COLO829 (cell line): ENCODE measurements at regions not wholly inside any gene's neighbourhood (a gene's known extent, or its start where the extent isn't known, plus 50 kb on each side); places are given as distances from the start of the nearest gene placed in this dataset.
"Not testable (repeated sequence)": the region's sequence is repeated elsewhere in the genome, so short reads cannot be mapped to it uniquely, and the experiment has no call there.

Experiments used
- DNase-seq: peaks from one replicate; pipeline ENCODE4 v3.0.0; 2012; ENCODE audit warnings: low spot score

DNA sequence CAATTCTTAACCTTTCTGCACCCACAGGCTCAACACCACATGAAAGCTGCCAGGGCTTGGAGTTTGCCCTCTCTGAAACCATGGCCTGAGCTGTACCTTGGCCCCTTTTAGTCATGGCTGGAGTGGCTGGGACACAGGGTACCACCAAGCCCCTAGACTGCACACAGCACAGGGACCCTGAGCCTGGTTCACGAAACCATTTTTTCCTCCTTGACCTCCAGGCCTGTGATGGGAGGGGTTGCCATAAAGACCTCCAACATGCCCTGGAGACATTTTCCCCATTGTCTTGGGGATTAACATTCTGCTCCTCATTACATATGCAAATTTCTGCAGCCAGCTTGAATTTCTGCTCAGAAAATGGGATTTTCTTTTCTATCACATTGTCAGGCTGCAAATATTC is 113.4 kb downstream of the XPNPEP1 start:
- DNase-seq, result not testable (repeated sequence)

DNA sequence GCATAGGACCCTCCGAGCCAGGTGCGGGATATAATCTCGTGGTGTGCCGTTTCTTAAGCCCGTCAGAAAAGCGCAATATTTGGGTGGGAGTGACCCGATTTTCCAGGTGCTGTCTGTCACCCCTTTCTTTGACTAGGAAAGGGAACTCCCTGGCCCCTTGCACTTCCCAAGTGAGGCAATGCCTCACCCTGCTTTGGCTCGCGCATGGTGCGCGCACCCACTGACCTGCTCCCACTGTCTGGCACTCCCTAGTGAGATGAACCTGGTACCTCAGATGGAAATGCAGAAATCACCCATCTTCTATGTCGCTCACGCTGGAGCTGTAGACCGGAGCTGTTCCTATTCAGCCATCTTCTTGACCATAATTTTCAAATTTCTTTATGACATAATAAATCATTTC is 122.1 kb downstream of the XPNPEP1 start:
- DNase-seq, result not testable (repeated sequence)

DNA sequence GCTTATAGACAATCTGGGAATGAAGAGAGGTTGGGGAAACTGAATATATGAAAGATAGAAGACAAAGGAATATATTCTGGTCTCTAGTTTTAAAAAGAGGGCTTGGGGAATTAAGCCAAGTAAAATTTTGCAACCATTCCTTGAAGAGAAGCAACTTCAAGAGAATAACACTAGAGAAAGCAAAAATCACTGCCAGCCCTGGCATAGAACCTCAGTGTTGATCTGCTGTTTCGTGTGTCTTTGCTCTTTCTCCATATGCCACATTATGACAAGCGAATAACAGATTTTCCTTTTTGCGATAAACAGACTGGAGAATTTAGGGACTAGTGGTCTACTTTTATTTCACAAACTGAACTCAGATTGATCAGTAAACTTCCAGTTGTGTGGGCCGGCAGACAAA is 132.7 kb downstream of the XPNPEP1 start:
- DNase-seq, result no peak

DNA sequence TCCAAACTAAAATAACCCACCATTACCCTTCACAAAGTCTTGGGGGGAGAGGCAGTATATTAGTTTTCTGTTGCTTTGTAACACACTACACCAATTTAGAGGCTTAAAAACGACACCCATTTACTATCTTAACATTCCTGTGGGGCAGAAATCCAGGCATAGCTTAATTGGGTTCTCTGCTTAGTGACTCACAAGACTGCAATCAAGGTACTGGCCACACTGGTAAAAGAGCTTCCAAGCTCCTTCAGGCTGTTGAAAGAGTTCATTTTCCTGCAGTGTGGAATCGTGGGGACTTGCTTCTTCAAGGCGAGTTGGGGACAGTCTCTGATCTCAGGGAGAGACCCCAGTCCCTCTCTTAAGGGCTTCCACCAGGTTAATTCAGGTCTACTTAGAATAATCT is 139.1 kb downstream of the XPNPEP1 start:
- no peak for DNase-seq

DNA sequence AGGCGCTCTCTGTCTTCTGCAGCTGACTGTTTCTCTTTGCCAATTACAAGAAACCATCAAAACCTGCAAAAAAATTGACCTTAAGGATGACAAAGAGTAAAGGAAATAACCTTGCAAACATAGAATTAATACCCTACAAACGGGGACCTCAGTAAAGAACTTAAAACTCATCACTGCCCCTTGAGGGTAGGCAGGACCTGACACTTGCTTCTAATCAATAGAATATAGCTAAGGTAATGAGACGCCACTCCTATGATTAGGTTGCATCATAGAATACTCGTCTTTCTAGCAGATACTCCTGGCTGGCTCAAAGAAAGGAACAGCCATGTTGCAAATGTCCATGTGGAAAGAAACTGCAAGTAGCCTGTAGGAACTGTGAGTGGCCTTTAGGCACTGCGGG is 140.0 kb downstream of the XPNPEP1 start:
- no peak for DNase-seq

DNA sequence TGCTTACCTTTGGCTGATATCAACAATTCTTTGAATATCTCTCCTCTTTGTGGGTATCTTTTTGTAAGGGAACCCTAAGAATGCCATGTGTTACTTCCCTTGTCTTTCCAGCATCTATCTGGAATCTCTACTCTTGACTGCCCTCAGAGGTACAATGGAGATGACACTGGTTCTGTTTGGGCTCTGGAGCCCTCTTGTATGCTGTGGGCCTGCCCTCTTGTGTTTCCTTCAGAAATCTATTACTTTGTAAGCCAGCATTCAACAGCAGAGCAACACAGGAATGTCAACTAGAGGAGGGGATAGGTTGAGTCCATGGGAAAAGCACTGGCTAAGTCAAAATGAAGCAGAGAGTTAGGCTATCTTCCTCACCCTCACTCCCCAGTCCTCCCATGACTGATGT is 142.3 kb downstream of the XPNPEP1 start:
- DNase-seq, result no peak

DNA sequence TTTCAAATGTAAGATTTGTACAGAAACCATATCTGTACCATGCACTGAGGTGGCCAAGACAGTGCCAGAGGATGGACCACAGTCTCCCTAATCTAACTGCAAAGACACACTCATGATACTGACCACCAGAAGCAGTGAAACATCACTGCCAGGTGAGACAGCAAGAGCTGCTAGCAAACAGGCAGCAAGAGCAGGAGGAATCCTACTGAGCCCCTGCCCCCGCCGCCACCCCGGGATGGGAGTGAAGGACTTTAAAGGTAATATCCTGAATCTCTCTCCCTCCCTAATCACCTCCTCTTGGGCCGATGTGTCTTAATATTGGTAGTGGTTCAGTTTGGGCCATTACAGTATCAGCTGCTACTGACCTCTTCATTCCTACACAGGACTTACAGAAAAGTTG is 144.3 kb downstream of the XPNPEP1 start:
- DNase-seq, result no peak

DNA sequence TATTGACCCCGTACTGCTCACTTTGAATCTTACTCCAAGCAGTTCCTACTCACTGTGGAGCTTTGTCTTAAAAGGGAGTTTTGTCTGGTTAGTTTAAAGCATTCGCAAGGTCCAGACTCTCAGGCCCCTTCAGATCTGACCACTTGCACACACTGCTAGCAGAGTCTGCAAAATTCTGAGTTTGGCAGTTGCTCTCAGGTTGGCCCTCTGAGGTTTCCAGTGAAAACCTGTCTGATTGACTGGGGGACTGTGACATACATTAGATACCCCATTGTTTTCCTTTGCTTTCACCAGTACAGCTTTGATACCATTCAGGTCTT is 149.2 kb downstream of the XPNPEP1 start:
- DNase-seq, result no peak

DNA sequence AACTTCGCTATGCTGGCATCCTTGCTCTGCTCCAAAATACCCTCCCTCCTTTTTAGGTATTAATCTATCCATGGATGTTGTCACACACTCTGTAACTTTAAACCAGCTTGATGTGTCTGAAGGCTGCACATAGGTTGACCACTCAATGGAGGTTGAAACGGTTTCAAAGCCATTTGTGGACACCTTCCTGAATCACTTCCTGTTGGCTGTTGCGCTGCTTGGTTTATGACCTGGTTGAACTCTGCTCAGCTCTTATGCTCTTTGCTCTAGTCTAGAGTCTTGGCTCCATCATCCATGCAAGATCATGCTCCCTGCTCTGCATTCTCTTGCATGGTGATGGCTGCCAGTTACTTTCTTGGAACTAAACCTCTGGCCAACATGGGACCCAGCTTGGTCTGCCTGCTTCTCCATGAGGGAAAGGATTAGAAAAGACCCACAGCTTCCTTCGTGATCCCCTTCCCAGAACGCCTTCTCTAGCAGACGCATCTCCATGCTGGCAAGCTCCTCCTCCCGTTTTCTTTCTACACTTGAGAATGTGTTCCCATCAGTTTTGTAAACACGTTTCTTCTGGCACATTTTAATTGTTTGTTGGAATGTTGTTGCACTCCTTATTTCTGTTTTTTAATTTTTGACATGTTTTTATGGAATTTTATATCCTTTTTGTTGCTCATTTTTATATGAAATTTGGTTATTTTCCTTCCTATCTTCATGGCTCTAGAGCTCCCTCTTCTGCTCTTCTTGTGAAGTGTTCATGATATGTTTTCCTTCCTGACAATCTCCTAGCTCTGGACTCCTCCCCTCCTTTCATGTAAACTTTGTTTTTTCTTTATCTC is 149.8 kb downstream of the XPNPEP1 start:
- DNase-seq, result peak; percentile 42

DNA sequence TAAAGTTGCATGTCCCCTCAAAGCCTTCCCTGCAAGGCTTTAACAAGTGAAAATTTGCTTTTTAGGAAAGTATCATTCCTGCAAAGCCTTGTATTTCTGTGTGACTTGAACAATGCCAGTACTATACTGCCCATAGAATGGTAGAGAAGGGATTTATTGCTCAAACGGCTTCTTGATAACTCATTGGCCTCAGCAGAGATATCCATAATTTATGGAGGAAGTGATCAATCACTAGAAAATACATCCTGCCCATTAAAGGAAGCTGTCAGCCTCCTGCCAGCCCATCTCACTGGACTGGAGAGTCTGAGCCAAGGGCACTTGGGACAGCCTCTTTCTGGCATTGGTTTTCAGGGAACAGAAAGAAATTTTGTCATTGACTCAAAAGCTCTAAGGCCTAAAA is 152.6 kb downstream of the XPNPEP1 start:
- DNase-seq, result no peak

DNA sequence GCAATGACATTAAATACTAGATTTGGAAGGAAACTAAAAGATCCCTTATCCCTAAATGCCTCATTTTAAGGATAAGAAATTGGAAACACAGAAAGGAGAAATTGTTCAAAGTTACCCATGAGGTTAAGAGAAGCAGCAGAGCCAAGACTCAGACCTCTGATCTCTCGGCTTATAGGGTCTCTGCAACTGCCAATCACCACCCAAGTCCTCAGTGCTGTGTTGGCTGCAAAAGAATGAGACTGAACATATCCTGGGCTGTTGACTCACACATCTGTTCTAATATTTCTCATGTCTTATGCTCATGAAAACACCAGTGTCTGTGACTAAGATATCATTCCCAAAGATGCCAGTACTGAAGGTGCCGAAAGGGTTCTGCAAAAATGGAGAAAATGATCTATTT is 153.3 kb downstream of the XPNPEP1 start:
- no peak for DNase-seq

DNA sequence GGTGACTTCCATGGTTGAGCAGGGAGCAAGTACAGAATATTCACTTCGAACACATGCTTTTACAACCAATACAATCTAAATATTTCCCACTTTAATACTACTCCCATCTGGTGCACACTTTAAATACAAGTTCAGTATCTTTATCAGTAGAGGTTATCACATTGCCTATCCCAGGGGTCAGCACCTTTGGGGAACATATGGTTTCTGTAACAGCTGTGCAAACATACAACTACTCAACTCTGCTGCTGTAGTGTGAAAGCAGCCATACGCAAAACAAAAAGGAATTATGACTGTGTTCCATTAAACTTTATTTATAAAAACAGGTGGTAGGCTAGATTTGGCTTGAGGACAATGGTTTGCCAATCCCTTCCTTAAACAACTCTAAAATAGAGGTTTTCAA is 157.5 kb downstream of the XPNPEP1 start:
- no peak for DNase-seq

DNA sequence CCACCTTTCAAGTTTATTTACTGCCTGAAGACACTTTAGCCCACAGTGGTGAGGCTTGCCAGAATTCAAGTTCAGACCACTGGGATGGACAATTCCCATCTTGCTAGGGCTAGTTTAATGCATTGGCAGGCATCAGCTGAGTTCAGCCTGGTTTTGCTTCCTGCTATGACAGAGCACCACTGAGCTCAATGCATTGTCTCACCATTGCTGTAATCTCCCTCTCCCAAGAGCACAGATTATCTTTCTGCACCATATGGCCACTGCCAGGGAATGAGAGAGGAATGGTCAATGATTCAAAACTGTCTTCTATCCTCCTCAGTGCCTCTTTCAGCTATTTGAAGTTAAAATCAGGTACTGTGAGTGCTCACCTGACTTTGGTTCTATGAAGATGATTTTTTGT is 160.8 kb downstream of the XPNPEP1 start:
- no peak for DNase-seq

DNA sequence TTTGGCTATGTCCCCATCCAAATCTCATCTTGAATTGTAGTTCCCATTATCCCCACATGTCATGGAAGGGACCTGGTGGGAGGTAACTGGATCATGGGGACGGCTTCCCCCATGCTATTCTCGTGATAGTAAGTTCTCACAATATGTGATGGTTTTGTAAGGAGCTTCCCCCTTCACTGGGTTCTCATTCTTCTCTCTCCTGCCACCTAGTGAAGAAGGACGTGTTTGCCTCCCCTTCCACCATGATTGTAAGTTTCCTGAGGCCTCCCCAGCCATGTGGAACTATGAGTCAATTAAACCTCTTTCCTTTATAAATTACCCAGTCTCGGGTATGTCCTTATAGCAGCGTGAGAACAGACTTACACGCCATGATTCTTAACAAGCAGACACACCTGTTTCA is 165.6 kb downstream of the XPNPEP1 start:
- DNase-seq, result not testable (repeated sequence)

DNA sequence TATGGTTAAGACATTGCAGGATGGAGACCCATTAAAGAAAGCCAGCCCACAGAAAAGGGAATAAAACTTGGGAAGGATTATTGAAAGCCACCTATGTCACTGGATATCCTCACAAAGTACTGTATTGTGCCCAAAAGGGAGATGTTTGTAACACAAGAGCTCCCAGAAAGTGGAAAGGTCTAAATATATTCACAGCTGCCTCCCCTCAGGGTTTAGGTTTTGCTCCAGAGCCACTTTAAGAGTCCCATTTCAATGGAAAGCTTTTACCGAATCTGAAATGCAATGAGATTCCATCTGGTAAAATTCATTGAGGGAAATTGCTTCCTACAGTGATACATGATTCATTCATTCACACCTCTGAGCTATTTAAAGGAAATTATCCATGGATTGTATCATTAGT is 176.4 kb downstream of the XPNPEP1 start:
- DNase-seq, result no peak

DNA sequence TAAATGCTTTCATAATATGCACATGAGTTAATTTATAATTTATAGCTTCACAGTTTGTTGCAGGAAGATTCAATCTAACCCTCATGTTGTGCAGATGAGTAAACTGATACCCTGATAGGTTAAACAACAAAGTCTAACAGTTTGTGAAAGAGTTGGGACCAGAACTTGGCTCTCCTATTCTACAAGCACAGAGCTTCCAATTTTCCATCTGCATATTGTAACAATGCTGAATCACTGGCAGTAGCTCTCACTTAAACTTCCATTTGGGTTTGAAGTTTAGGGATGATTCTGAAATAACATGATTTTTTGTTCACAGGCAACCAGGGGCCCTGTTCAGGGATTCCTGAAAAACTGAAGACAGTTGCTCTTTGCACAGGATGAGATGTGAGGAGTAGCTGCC is 179.3 kb downstream of the XPNPEP1 start:
- DNase-seq, result no peak

DNA sequence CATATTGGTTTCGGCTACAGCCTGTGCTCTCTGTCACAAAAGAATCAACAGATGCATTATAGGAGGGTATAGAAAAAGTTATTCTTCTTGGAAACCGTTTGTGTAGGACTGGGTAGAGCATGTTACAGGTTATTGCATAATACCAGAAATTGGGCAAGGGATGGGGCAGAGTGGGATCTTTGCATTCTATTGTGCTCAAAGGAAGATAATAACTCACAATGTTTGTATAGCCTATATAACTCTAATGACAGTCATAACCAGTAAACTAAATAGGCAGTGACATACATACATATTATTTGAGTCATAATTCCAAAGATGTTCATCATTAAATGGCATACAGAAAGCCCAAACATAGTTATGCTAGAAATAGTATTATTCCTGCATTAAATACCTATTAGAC is 179.7 kb downstream of the XPNPEP1 start:
- DNase-seq, result no peak

DNA sequence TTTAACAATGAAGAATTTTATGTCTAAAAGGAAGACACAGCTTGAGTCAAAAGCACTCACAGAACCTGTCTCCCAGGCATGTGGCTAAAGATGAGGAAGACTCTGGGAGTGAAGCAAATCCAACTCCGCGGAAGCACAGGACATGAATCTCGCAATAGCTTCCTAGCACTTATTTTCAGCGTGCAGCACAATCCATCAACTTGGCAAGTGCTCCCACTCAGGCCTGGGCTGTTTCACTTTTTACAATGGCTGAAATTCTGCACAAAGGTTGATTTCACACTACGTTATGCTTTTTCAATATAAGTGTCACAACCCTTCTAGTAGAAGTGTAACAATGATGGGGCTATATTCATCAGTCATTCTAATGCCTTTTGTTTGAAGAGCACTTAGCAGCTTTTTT is 180.2 kb downstream of the XPNPEP1 start:
- no peak for DNase-seq

DNA sequence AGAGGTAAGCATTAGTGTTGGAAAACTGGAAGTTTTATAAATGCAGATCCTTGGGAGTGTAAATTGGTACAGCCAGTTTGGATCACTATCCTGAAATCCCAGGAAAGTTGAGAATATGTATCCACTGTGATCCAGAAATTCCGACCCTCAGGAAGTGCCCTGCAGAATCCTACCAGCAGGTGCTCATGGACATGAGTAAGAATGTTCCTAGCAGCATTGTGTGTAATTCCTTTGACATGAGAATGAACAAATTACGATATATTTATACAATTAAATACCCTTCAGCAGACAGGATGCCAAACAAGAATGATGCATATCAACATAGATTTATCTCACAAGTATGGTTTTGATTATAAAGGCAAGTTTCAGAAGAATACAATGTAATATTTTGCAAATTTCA is 181.6 kb downstream of the XPNPEP1 start:
- DNase-seq, result no peak

DNA sequence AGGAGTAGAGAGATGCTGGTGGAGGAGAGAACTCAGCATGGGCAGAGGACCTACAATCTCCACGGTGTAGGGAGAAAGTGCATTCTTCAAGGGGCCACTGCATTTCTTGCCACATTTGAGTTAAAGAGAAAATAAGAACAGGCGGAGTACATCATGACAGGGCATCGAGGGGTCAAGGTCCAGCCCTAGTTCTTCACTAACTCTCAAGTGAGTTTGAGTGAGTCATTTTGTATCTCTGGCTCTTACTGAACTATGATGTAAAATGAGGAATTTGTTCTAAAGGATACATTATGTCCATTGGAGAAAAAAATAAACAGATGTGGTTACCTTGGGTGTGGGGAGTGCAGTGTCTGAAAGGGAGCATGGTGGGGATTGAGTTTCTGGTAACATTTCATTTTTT is 182.9 kb downstream of the XPNPEP1 start:
- DNase-seq, result no peak

DNA sequence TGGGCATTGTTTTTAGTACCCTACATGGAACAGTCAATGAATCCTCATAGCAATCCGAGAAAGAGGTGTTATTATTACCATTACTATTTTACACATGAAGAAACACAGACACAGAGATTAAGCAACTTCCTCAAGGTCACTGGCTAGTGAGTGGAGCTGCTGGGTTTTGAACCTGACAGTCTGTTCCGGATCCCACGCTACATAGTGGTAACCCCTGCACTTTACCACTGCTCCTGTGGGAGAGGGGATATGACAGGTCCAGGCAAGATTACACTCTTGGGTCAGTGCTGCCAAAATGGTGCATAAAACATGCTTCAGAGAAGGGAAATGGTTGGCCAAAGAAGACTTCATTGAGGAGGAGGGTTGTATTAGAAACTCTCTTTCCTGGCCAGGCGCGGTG is 185.7 kb downstream of the XPNPEP1 start:
- no peak for DNase-seq

DNA sequence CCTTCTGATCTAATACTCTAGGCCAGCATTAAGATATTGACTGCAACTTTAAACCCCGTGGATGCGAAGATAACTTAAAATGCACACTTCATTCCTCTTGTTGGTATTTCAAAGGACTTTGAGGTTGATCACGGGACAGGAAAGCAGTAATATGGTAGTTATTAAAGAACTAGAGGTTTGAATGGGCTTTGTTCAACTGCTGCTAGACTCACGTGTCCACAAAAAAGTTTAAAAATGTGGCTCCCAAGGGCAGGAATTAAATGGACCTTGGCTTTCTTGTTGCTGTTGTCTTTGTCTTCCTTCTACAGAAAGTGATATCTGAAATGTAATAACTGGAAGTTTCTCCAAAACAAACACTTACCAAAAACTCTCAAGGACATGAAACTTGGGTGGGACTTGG is 186.3 kb downstream of the XPNPEP1 start:
- peak; percentile 8 for DNase-seq

DNA sequence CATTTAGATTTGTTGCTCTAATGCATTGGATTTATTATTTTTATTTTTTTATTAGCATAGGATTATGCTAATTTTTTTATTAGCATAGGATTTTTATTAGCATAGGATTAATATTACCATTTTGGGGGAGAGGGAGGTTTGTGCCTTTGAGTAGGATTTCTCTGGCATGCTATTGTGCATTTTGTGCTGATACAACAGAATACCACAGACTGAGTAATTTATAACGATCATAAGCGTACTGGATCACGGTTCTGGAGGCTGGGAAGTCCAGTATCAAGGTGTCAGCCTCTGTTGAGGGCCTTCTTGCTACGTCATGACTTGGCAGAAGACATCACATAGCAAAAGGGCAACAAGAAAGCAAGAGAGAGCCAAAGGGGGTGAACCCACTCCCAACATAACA is 187.5 kb downstream of the XPNPEP1 start:
- DNase-seq, result no peak

DNA sequence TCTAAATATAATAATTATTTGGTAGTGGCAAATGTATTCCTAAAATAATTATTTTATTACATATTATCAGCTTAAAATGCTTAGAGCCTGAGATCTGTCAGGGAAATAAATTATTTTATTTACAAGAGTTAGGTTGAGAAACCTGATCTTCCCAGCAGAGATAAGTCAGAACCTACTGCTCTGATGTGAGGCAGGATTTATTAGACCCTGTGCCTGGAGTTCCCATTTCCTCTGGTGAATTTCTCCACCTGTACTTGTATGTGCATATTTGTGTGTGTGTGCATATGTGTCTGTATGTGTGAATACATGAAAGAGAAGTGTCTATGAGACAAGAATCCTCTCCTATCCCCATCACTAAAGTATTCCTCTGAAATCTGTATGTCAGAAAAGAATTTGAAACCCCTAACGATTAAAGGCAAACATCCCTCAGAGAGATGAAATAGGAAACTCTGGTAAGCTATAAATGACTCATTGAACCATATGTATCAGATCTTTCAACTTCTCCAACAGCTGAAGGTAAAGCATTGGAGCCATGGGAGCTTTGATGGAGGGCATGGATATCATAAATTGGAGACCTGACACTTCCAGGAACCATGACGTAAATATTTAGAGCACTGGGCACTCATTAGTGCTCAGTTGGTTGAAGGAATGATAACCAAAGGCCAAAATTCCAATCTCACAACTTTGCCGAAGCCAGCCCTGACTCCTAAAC is 190.9 kb downstream of the XPNPEP1 start:
- no peak for DNase-seq
